ENCODE measurements at regions not wholly inside any gene's neighbourhood (a gene's known extent, or its start where the extent isn't known, plus 50 kb on each side); places are given as distances from the start of the nearest gene placed in this dataset.

DNA sequence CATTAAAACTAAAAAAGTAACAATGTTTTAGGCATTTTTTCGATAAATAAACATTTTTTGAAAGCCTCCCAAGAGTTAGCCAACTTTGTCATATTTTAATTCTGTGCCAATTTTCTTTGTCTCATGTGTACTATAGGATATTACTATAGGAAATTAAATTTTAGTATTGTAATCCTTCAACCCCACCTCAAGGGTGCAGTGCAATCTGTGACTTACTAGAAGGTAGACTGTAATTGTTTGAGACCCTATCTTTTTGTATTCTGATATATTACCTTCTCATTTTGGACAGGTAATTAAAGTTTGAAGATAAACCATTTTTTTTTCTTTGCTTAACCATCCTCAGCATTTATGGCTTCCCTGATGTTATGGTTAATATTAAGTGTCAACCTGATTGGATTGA, 457.8 kb downstream of the PCDH20 start:
- Histone ChIP-seq H4K20me1 (ENCODE audit: insufficient read depth) (no peaks in the 10 kb centered on the region), H3K79me2 (ENCODE audit: insufficient read depth) (no peaks in the 10 kb centered on the region), H3F3A (replicated peaks; ENCODE audit: insufficient read depth) (no peaks in the 10 kb centered on the region), H3K9me2 (no peaks in the 10 kb centered on the region), H3K27ac (ENCODE audit: low read depth in 2 of 2, low read length in 1 of 2) (no peak overlapping the region), H3K9me3 (no peaks in the 10 kb centered on the region; the same call in 1 of the 2 replicates), H3K9ac (no peak overlapping the region), H3K4me3 (ENCODE audit: low read depth in 2 of 2, low read length in 1 of 2) (no peak overlapping the region), H3K27me3 (ENCODE audit: insufficient read depth) (no peaks in the 10 kb centered on the region), H2AFZ (ENCODE audit: low read depth) (no peak overlapping the region), H3K36me3 (replicated peaks in 1 of 2; ENCODE audit: control insufficient read depth in 1 of 2, insufficient read depth in 2 of 2, low read length in 1 of 2) (no peaks in the 10 kb centered on the region), H3K4me2 (no peak overlapping the region), H3K4me1 (ENCODE audit: control insufficient read depth in 1 of 2, insufficient read depth in 2 of 2, low read depth in 1 of 2, low read length in 1 of 2) (no peaks in the 10 kb centered on the region)
- ChIA-PET POLR2A (no interaction called here), CTCF (no interaction called here)
- no peak for TF ChIP-seq CTCF (IDR thresholded peaks at IDR 0.05)
- TF ChIP-seq NRF1 (IDR thresholded peaks at IDR 0.05; ENCODE audit: low read depth, low read length): no peak
- no peak for TF ChIP-seq MAX (IDR thresholded peaks at IDR 0.05; ENCODE audit: low read depth)
- no peak for TF ChIP-seq POLR2AphosphoS5 (IDR thresholded peaks at IDR 0.05; ENCODE audit: low read depth, low read length)
- no peak for TF ChIP-seq TEAD4 (IDR thresholded peaks at IDR 0.05; ENCODE audit: borderline replicate concordance, insufficient read depth)
- TF ChIP-seq EZH2phosphoT487 (IDR thresholded peaks at IDR 0.05; ENCODE audit: borderline replicate concordance, low read depth): no peak
- TF ChIP-seq GABPA (IDR thresholded peaks at IDR 0.05; ENCODE audit: low read depth): no peak
- TF ChIP-seq FOXM1 (IDR thresholded peaks at IDR 0.05; ENCODE audit: low read depth): no peak
- no peak for TF ChIP-seq YY1 (IDR thresholded peaks at IDR 0.05; ENCODE audit: low read depth)
- no peak for TF ChIP-seq GATA2 (CRISPR knock-in tag; IDR thresholded peaks at IDR 0.05)
- TF ChIP-seq, protein P1, sequence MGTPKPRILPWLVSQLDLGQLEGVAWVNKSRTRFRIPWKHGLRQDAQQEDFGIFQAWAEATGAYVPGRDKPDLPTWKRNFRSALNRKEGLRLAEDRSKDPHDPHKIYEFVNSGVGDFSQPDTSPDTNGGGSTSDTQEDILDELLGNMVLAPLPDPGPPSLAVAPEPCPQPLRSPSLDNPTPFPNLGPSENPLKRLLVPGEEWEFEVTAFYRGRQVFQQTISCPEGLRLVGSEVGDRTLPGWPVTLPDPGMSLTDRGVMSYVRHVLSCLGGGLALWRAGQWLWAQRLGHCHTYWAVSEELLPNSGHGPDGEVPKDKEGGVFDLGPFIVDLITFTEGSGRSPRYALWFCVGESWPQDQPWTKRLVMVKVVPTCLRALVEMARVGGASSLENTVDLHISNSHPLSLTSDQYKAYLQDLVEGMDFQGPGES (IDR thresholded peaks at IDR 0.05; ENCODE audit: low read depth, low read length): no peak
- TF ChIP-seq TCF12 (IDR thresholded peaks at IDR 0.05): no peak
- DNase-seq: no peak
- WGBS (ENCODE audit: low lambda C conversion rate): 2% methylated on average over 1 of the region's 1 CpG

DNA sequence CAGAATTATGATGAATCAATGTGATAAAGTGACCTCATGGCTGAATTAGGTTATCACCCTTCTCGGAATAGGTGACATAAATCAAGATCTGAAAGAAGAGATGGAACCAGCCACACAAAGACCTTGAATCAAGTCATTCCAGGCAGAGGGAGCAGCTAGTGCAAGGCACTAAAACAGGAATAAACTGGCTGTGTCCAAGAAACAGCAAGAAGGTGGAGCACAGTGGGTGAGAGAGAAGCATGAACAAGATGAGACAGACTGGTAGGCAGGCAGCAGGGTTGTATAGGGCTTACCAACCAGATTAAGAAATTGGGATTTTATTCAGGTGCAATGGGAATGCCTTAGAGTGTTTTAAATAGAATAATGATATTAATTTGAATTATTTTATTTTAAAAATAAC, 470.3 kb downstream of the PCDH20 start:
- CTCF ChIA-PET: no interaction called here
- Histone ChIP-seq H3K4me2 (no peak overlapping the region), H3K9ac (no peak overlapping the region), H3K79me2 (ENCODE audit: insufficient read depth) (no peaks in the 10 kb centered on the region), H3K4me1 (ENCODE audit: control insufficient read depth in 1 of 2, insufficient read depth in 2 of 2, low read depth in 1 of 2, low read length in 1 of 2) (no peaks in the 10 kb centered on the region), H3K9me3 (no peaks in the 10 kb centered on the region), H3K27me3 (ENCODE audit: insufficient read depth) (no peaks in the 10 kb centered on the region), H3K9me2 (no peaks in the 10 kb centered on the region), H3K4me3 (ENCODE audit: low read depth in 2 of 2, low read length in 1 of 2) (no peak overlapping the region), H2AFZ (ENCODE audit: low read depth) (no peak overlapping the region), H3K27ac (ENCODE audit: low read depth in 2 of 2, low read length in 1 of 2) (no peak overlapping the region), H3K36me3 (replicated peaks in 1 of 2; ENCODE audit: control insufficient read depth in 1 of 2, insufficient read depth in 2 of 2, low read length in 1 of 2) (no peaks in the 10 kb centered on the region), H3F3A (replicated peaks; ENCODE audit: insufficient read depth) (no peaks in the 10 kb centered on the region), H4K20me1 (ENCODE audit: insufficient read depth) (no peaks in the 10 kb centered on the region)
- 6% methylated on average over 1 of the region's 1 CpG for WGBS (ENCODE audit: low lambda C conversion rate)
- DNase-seq: no peak
- TF ChIP-seq ELF1 (IDR thresholded peaks at IDR 0.05): no peak
- no peak for TF ChIP-seq SMC3 (IDR thresholded peaks at IDR 0.05; ENCODE audit: low read depth, low read length)
- TF ChIP-seq MEF2A (IDR thresholded peaks at IDR 0.05; ENCODE audit: borderline replicate concordance, low read depth): no peak
- TF ChIP-seq GABPA (IDR thresholded peaks at IDR 0.05; ENCODE audit: low read depth): no peak
- TF ChIP-seq GATA2 (CRISPR knock-in tag; IDR thresholded peaks at IDR 0.05): no peak
- no peak for TF ChIP-seq MXI1 (IDR thresholded peaks at IDR 0.05; ENCODE audit: low read depth, low read length)
- TF ChIP-seq TEAD4 (IDR thresholded peaks at IDR 0.05; ENCODE audit: borderline replicate concordance, insufficient read depth): no peak
- TF ChIP-seq RFX5 (IDR thresholded peaks at IDR 0.05; ENCODE audit: low read length): no peak
- POLR2A ChIA-PET: no interaction called here

Data from SK-N-SH (cell line).